Keratinocyte (primary cell): ENCODE measurements at regions not wholly inside any gene's neighbourhood (a gene's known extent, or its start where the extent isn't known, plus 50 kb on each side); places are given as distances from the start of the nearest gene placed in this dataset.

Experiments
- DNase-seq: peaks from one replicate; pipeline ENCODE4 v3.0.0-alpha.2; 2011; ENCODE audit warnings: low read depth, missing footprints, low spot score
- FAIRE-seq: peaks from 2 replicates; lab custom pipeline; 2011; peaks lifted over from hg19 to GRCh38; lab: Jason Lieb, UNC
- H2AFZ ChIP-seq: 2 replicates; pipeline ENCODE4 v1.6.0; 2012; ENCODE audit warnings: low read length, control low read depth, inconsistent platforms; ENCODE audit not compliant: control insufficient read depth
- H3K27ac ChIP-seq: 2 replicates; pipeline ENCODE4 v1.5.1; 2011; ENCODE audit warnings: low read length; ENCODE audit not compliant: control insufficient read depth, insufficient read depth
- H3K27me3 ChIP-seq: 3 replicates; pipeline ENCODE4 v1.6.0; 2011; ENCODE audit warnings: low read length; ENCODE audit not compliant: control insufficient read depth, insufficient read depth; ENCODE audit errors: extremely low read depth
- H3K36me3 ChIP-seq, 2 experiments: 2 replicates in 1 of 2; 3 replicates in 1 of 2; pipeline ENCODE4 v1.5.1; 2011; ENCODE audit warnings: low read length in 2 of 2, mild to moderate bottlenecking in 1 of 2; ENCODE audit not compliant: control insufficient read depth in 2 of 2, insufficient read depth in 2 of 2; ENCODE audit errors: extremely low read depth in 1 of 2
- H3K4me1 ChIP-seq: 3 replicates; pipeline ENCODE4 v1.5.1; 2011; ENCODE audit warnings: low read length; ENCODE audit not compliant: control insufficient read depth, insufficient read depth; ENCODE audit errors: extremely low read depth
- H3K4me2 ChIP-seq: 3 replicates; pipeline ENCODE4 v1.6.0; 2011; ENCODE audit warnings: low read depth, low read length; ENCODE audit not compliant: control insufficient read depth, insufficient read depth; ENCODE audit errors: extremely low read depth
- H3K4me3 ChIP-seq, 3 experiments: fragments of 200-600 bp in 1 of 3; sonication (generic) in 1 of 3; 2 replicates in 2 of 3; 3 replicates in 1 of 3; pipeline ENCODE4 v1.5.1; 2011 to 2016; ENCODE audit warnings: low read length in 3 of 3, mild to moderate bottlenecking in 3 of 3, control low read depth in 2 of 3, inconsistent platforms in 1 of 3, low read depth in 1 of 3, mixed read lengths in 1 of 3, mixed run types in 1 of 3, moderate library complexity in 1 of 3; ENCODE audit not compliant: control insufficient read depth in 2 of 3, insufficient read depth in 2 of 3; ENCODE audit errors: extremely low read depth in 1 of 3
- H3K79me2 ChIP-seq: 2 replicates; pipeline ENCODE4 v1.6.0; 2012; ENCODE audit warnings: low read length; ENCODE audit not compliant: control insufficient read depth, insufficient read depth
- H3K9ac ChIP-seq: 3 replicates; pipeline ENCODE4 v1.6.0; 2011; ENCODE audit warnings: low read length; ENCODE audit not compliant: control insufficient read depth, insufficient read depth; ENCODE audit errors: extremely low read depth
- H3K9me1 ChIP-seq: 3 replicates; pipeline ENCODE4 v1.6.0; 2011; ENCODE audit warnings: low read length; ENCODE audit not compliant: control insufficient read depth, insufficient read depth; ENCODE audit errors: extremely low read depth
- H3K9me3 ChIP-seq: 2 replicates; pipeline ENCODE4 v1.5.1; 2012; ENCODE audit warnings: low read depth, low read length; ENCODE audit not compliant: control insufficient read depth
- H4K20me1 ChIP-seq: 3 replicates; pipeline ENCODE4 v1.6.0; 2011; ENCODE audit warnings: low read length; ENCODE audit not compliant: control insufficient read depth, insufficient read depth; ENCODE audit errors: extremely low read depth
- CTCF ChIP-seq, 3 experiments: IDR thresholded peaks in 1 of 3; conservative IDR thresholded peaks in 1 of 3; optimal IDR thresholded peaks in 1 of 3; 2 replicates in 2 of 3; 3 replicates in 1 of 3; pipeline versions ENCODE3 to v1.5.1; 2011; ENCODE audit warnings: low read length in 3 of 3, mild to moderate bottlenecking in 3 of 3, moderate library complexity in 2 of 3, control low read depth in 1 of 3, inconsistent platforms in 1 of 3; ENCODE audit not compliant: insufficient read depth in 2 of 3; ENCODE audit errors: extremely low read depth in 1 of 3
- EZH2 ChIP-seq: IDR thresholded peaks from one replicate; pipeline ENCODE4 v1.6.1; 2012; ENCODE audit warnings: inconsistent platforms, mild to moderate bottlenecking, low read length, moderate library complexity
- dilution Hi-C: fragments of 300-500 bp; cut with MboI; formaldehyde crosslinking; loops from one replicate; pipeline ENCODE4 v1.7.0; 2020; ENCODE audit warnings: low sequenced_read_pairs; ENCODE audit not compliant: extremely low pct_ligation_motif_present

GRCh38 chr12:111155020-111155419 lies 213.9 kb downstream of the PHETA1 start:
- H3K36me3 ChIP-seq, result no peaks in the 10 kb centered on the region
- H3K27me3 ChIP-seq, result peaks cover 25% of the 10 kb centered on the region
- H2AFZ ChIP-seq, result no peak overlapping the region
- dilution Hi-C loops, result no loop called here
- H3K4me2 ChIP-seq, result no peak overlapping the region
- H3K27ac ChIP-seq, result no peak overlapping the region
- H3K79me2 ChIP-seq, result no peaks in the 10 kb centered on the region
- no peak overlapping the region for H3K9ac ChIP-seq
- no peaks in the 10 kb centered on the region for H3K4me1 ChIP-seq
- DNase-seq (no peak), FAIRE-seq (no peak)
- no peak overlapping the region for H3K4me3 ChIP-seq
- no peaks in the 10 kb centered on the region for H3K9me1 ChIP-seq
- H3K9me3 ChIP-seq, result no peaks in the 10 kb centered on the region
- no peaks in the 10 kb centered on the region for H4K20me1 ChIP-seq
- TF ChIP-seq CTCF (optimal IDR thresholded peaks at IDR 0.05 in 1 of 3, IDR thresholded peaks at IDR 0.05 in 1 of 3, conservative IDR thresholded peaks at IDR 0.05 in 1 of 3; ENCODE audit: extremely low read depth in 1 of 3, insufficient read depth in 2 of 3, low read length in 3 of 3) (no peak), EZH2 (no peak)

GRCh38 chr12:111154147-111154834 lies 214.6 kb downstream of the PHETA1 start:
- TF ChIP-seq CTCF (optimal IDR thresholded peaks at IDR 0.05 in 1 of 3, IDR thresholded peaks at IDR 0.05 in 1 of 3, conservative IDR thresholded peaks at IDR 0.05 in 1 of 3; ENCODE audit: extremely low read depth in 1 of 3, insufficient read depth in 2 of 3, low read length in 3 of 3) (no peak), EZH2 (no peak)
- H3K4me3 ChIP-seq, result no peak overlapping the region
- H3K9me1 ChIP-seq, result no peaks in the 10 kb centered on the region
- FAIRE-seq, result no peak
- no peak for DNase-seq
- H3K27ac ChIP-seq, result no peak overlapping the region
- no peaks in the 10 kb centered on the region for H3K9me3 ChIP-seq
- H4K20me1 ChIP-seq, result no peaks in the 10 kb centered on the region
- H3K4me1 ChIP-seq, result no peaks in the 10 kb centered on the region
- peaks cover 25% of the 10 kb centered on the region for H3K27me3 ChIP-seq
- H3K9ac ChIP-seq, result no peak overlapping the region
- no peaks in the 10 kb centered on the region for H3K79me2 ChIP-seq
- dilution Hi-C loops, result no loop called here
- H3K36me3 ChIP-seq, result no peaks in the 10 kb centered on the region
- no peak overlapping the region for H3K4me2 ChIP-seq
- H2AFZ ChIP-seq, result no peak overlapping the region
